SK-N-SH treated with all-trans-retinoic acid at 6 μM for 48 hours (cell line): ENCODE measurements at regions not wholly inside any gene's neighbourhood (a gene's known extent, or its start where the extent isn't known, plus 50 kb on each side); places are given as distances from the start of the nearest gene placed in this dataset.

Experiments used
- ATAC-seq: fragments of 200-7000 bp; cut with Tn5 transposase; 3 replicates; pipeline ENCODE4 v1.9.1; 2020; ENCODE audit warnings: mild to moderate bottlenecking, moderate library complexity
- ARNTL ChIP-seq: fragments of 450-650 bp; formaldehyde crosslinking; IDR thresholded peaks from 2 replicates; pipeline ENCODE4 v1.5.0; 2020; ENCODE audit warnings: low read depth, mild to moderate bottlenecking, moderate library complexity, borderline replicate concordance
- CSDC2 ChIP-seq: fragments of 250-450 bp; sonication (Bioruptor Pico); IDR thresholded peaks from 2 replicates; pipeline ENCODE4 v1.5.0; 2020; ENCODE audit warnings: mild to moderate bottlenecking, moderate library complexity
- CSRNP3 ChIP-seq: fragments of 250-450 bp; sonication (Bioruptor Pico); IDR thresholded peaks from 2 replicates; pipeline ENCODE4 v1.5.1; 2021; ENCODE audit warnings: mild to moderate bottlenecking, moderate library complexity
- GLIS3 ChIP-seq: fragments of 250-450 bp; sonication (Bioruptor Pico); IDR thresholded peaks from 2 replicates; pipeline ENCODE4 v1.5.0; 2020; ENCODE audit warnings: mild to moderate bottlenecking, moderate library complexity
- OSR1 ChIP-seq: fragments of 250-450 bp; sonication (Bioruptor Pico); IDR thresholded peaks from 2 replicates; pipeline ENCODE4 v1.8.0; 2022; ENCODE audit warnings: moderate library complexity, mild to moderate bottlenecking, inconsistent platforms
- RARB ChIP-seq: fragments of 250-450 bp; sonication (Bioruptor Pico); IDR thresholded peaks from 2 replicates; pipeline ENCODE4 v1.8.0; 2021; ENCODE audit warnings: mild to moderate bottlenecking, moderate library complexity
- SNAI2 ChIP-seq: fragments of 250-450 bp; sonication (Bioruptor Pico); IDR thresholded peaks from 2 replicates; pipeline ENCODE4 v1.5.0; 2020; ENCODE audit warnings: mild to moderate bottlenecking, moderate library complexity
- TCF4 ChIP-seq: fragments of 250-450 bp; sonication (Bioruptor Pico); IDR thresholded peaks from 2 replicates; pipeline ENCODE4 v1.8.0; 2021; ENCODE audit warnings: mild to moderate bottlenecking, moderate library complexity, borderline replicate concordance
- TOX ChIP-seq: fragments of 250-450 bp; sonication (Bioruptor Pico); IDR thresholded peaks from 2 replicates; pipeline ENCODE4 v1.8.0; 2021; ENCODE audit warnings: mild to moderate bottlenecking, moderate library complexity, borderline replicate concordance
- ZC3H10 ChIP-seq: fragments of 250-450 bp; sonication (Bioruptor Pico); IDR thresholded peaks from 2 replicates; pipeline ENCODE4 v1.5.1; 2021; ENCODE audit warnings: mild to moderate bottlenecking, moderate library complexity
- ZFP3 ChIP-seq: fragments of 250-450 bp; sonication (Bioruptor Pico); IDR thresholded peaks from 2 replicates; pipeline ENCODE4 v1.5.0; 2020; ENCODE audit warnings: mild to moderate bottlenecking, moderate library complexity
- ZFP30 ChIP-seq: fragments of 450-650 bp; formaldehyde crosslinking; IDR thresholded peaks from 2 replicates; pipeline ENCODE4 v1.5.0; 2022; ENCODE audit warnings: mild to moderate bottlenecking, moderate library complexity
- ZNF565 ChIP-seq: fragments of 450-650 bp; formaldehyde crosslinking; conservative IDR thresholded peaks from 2 replicates; pipeline ENCODE4 v1.5.0; 2020; ENCODE audit warnings: low read depth, mild to moderate bottlenecking, moderate library complexity
- TF ChIP-seq, protein P1 (sequence below): fragments of 250-450 bp; sonication (Bioruptor Pico); IDR thresholded peaks from 2 replicates; pipeline ENCODE4 v1.5.0; 2020; ENCODE audit warnings: mild to moderate bottlenecking, moderate library complexity
- TF ChIP-seq, protein P2 (sequence below): fragments of 250-450 bp; sonication (Bioruptor Pico); IDR thresholded peaks from 2 replicates; pipeline ENCODE4 v1.5.1; 2020; ENCODE audit warnings: low read depth, mild to moderate bottlenecking, moderate library complexity

DNA sequence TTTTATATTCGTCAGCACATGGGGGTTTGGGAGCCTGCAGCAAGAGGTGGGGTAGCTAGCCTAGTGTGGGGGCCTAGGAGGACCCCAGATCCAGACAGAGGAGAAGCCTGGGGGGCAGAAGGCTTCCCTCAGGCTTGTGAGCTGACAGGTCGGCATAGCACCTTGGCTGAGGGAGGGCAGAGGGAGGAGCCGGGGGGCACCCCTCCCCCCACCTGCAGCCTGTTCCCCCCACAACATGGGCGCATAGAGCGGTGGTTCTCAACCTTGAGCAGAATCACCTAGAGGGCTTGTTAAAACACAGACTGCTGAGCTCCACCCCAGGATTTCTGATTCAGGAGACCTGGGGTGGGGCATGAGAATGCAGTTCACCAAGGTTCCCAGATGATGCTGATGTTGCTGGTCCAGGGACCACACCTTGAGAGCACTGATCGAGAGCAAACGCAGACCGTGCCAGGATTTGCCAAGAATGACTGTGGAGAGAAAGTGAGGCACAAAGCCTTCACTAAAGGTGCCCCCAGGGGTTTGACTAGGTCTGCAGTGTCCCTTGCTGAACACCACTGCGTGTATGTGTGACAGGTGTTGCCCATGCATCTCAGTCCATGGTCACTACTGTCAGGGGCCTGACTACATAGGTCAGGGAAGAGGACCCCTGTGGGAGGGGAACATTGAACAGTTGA lies 163.3 kb downstream of the MACROH2A1 start:
- no peak for ATAC-seq
- TF ChIP-seq ZNF565 (no peak), CSDC2 (CRISPR knock-in tag) (no peak), RARB (CRISPR knock-in tag) (no peak), CSRNP3 (CRISPR knock-in tag) (no peak), GLIS3 (CRISPR knock-in tag) (no peak), OSR1 (CRISPR knock-in tag) (no peak), ZFP30 (CRISPR knock-in tag) (no peak), TOX (CRISPR knock-in tag) (no peak)
- TF ChIP-seq, protein P1, sequence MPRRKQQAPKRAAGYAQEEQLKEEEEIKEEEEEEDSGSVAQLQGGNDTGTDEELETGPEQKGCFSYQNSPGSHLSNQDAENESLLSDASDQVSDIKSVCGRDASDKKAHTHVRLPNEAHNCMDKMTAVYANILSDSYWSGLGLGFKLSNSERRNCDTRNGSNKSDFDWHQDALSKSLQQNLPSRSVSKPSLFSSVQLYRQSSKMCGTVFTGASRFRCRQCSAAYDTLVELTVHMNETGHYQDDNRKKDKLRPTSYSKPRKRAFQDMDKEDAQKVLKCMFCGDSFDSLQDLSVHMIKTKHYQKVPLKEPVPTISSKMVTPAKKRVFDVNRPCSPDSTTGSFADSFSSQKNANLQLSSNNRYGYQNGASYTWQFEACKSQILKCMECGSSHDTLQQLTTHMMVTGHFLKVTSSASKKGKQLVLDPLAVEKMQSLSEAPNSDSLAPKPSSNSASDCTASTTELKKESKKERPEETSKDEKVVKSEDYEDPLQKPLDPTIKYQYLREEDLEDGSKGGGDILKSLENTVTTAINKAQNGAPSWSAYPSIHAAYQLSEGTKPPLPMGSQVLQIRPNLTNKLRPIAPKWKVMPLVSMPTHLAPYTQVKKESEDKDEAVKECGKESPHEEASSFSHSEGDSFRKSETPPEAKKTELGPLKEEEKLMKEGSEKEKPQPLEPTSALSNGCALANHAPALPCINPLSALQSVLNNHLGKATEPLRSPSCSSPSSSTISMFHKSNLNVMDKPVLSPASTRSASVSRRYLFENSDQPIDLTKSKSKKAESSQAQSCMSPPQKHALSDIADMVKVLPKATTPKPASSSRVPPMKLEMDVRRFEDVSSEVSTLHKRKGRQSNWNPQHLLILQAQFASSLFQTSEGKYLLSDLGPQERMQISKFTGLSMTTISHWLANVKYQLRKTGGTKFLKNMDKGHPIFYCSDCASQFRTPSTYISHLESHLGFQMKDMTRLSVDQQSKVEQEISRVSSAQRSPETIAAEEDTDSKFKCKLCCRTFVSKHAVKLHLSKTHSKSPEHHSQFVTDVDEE, result no peak
- TF ChIP-seq, protein P2, sequence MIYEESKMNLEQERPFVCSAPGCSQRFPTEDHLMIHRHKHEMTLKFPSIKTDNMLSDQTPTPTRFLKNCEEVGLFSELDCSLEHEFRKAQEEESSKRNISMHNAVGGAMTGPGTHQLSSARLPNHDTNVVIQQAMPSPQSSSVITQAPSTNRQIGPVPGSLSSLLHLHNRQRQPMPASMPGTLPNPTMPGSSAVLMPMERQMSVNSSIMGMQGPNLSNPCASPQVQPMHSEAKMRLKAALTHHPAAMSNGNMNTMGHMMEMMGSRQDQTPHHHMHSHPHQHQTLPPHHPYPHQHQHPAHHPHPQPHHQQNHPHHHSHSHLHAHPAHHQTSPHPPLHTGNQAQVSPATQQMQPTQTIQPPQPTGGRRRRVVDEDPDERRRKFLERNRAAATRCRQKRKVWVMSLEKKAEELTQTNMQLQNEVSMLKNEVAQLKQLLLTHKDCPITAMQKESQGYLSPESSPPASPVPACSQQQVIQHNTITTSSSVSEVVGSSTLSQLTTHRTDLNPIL, result no peak

- TF ChIP-seq CSRNP3 (CRISPR knock-in tag), result no peak
- TF ChIP-seq SNAI2, result no peak
- TF ChIP-seq TCF4, result 0 out of 2 replicates have a peak, but pooled peaks have one; percentile 34
- TF ChIP-seq ZFP3, result no peak
- ATAC-seq, result no peak
Measured at GRCh38 chr5:135234666-135235401, 164.2 kb downstream of the MACROH2A1 start.

- ATAC-seq, result no peak
- TF ChIP-seq TOX (CRISPR knock-in tag) (no peak), TCF4 (no peak), ZC3H10 (CRISPR knock-in tag) (no peak), RARB (CRISPR knock-in tag) (no peak), CSRNP3 (CRISPR knock-in tag) (no peak), OSR1 (CRISPR knock-in tag) (no peak), ARNTL (CRISPR knock-in tag) (no peak)
- TF ChIP-seq, protein P2, result no peak
- TF ChIP-seq, protein P1, result no peak
Measured at GRCh38 chr5:135234242-135234641, 164.8 kb downstream of the MACROH2A1 start.
